NCI-H1930 (cell line): ENCODE measurements at regions not wholly inside any gene's neighbourhood (a gene's known extent, or its start where the extent isn't known, plus 50 kb on each side); places are given as distances from the start of the nearest gene placed in this dataset.
"Not testable (repeated sequence)": the region's sequence is repeated elsewhere in the genome, so short reads cannot be mapped to it uniquely, and the experiment has no call there.

Source experiments
- DNase-seq, 2 experiments: peaks; one replicate each; lab custom pipeline; 2025; lab: John Stamatoyannopoulos, UW

GRCh38 chr22:27062910-27063309 lies 405.5 kb downstream of the MIAT start:
- no peak for DNase-seq

DNA sequence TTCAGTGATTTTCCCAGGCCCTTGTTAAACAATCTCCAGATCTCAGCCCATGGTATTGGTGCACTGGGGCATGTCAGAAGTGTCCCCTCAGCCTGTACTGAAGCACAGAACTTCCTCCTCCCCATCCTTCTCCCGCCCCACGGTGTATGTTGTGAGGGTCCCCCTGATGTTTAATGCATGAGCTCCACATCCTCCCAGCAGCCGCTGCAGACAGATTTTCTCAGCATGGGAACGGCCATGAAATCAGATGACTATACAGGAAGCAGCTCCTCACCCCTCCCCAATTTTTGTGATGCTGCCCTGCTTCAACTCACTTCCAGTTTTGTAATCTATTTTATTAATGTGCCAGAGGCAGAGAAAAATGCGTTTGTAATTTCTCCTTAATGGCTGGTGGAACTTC lies 406.0 kb downstream of the MIAT start:
- no peak for DNase-seq

GRCh38 chr22:27063841-27064240 lies 406.5 kb downstream of the MIAT start:
- no peak for DNase-seq

- no peak for DNase-seq
Observed at GRCh38 chr22:27064386-27064785, 407.0 kb downstream of the MIAT start.

GRCh38 chr22:27065279-27065678 lies 407.9 kb downstream of the MIAT start:
- no peak for DNase-seq

GRCh38 chr22:27066856-27067255 lies 409.5 kb downstream of the MIAT start:
- no peak for DNase-seq

DNA sequence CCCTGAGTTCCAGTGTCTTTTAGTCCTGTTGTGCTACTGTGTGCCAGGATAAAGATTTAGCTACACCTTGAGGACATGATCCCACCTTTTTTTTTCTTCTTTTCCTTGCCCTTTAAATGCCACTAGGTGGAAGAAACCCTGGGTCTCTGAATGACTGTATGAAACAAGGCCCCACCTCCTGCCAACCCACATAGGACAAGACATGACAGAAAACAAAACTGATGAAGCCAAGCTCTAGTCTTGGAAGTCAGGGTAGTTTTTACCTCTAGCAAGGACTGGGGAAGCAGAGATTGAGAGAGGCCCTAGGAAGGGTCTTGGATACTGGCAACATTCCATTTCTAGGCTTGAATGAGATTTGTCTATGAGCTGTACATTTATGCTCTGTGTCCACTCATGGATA lies 410.7 kb downstream of the MIAT start:
- DNase-seq = no peak

- no peak for DNase-seq
Observed at GRCh38 chr22:27070594-27070993, 413.2 kb downstream of the MIAT start.

- no peak for DNase-seq
Observed at GRCh38 chr22:27073601-27074425, 416.4 kb downstream of the MIAT start.

GRCh38 chr22:27075028-27075678 lies 417.8 kb downstream of the MIAT start:
- DNase-seq = no peak

DNA sequence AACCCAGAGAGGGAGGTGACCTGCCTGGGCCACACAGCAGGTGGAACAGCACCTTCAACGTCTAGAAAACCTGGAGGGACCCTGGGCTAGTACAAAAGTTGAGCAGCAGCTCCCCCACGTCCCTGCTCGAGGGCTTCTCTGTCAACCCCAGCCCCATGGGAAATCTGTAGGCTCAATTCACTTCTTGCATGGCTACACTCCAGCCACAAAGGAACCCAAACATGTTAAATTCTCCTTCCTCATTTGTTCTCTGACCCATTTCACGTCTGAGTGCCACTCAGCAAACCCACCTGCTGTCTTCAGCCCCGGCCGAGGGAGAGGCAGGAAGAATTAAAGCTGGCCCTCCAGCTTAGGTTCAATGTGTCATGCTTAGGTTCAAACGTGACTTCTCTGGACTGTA lies 418.5 kb downstream of the MIAT start:
- no peak for DNase-seq

DNA sequence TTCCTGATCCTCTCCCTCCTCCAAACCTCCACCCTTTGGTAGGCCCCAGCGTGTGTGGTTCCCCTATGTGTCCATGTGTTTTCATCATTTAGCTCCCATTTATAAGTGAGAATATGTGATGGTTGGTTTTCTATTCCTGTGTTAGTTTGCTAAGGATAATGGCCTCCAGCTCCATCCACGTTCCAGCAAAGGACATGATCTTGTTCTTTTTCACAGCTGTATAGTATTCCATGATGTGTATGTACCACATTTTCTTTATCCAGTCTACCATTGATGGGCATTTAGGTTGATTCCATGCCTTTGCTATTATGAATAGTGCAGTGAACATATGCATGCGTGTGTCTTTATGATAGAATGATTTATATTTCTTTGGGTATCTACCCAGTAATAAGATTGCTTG lies 420.7 kb downstream of the MIAT start:
- not testable (repeated sequence) for DNase-seq

GRCh38 chr22:27080036-27080578 lies 422.7 kb downstream of the MIAT start:
- DNase-seq = no peak

GRCh38 chr22:27080863-27081262 lies 423.5 kb downstream of the MIAT start:
- DNase-seq = no peak

DNA sequence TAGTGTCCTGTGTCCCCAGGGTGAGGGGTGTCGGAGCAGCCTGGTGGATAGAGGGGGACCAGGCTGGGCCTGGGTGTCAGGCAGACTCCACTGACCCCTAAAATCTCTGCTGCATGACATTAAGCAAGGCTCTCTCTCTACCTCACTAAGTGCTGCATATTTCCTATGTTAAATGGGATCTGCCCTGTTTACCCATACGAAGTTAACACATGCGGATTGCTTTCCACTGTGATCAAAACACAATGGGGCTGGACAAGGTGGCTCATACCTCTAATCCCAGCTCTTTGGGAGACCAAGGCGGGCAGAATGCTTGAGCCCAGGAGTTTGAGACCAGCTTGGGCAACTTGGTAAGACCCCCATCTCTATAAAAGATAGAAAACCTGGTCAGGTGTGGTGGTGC lies 426.2 kb downstream of the MIAT start:
- DNase-seq = no peak

DNA sequence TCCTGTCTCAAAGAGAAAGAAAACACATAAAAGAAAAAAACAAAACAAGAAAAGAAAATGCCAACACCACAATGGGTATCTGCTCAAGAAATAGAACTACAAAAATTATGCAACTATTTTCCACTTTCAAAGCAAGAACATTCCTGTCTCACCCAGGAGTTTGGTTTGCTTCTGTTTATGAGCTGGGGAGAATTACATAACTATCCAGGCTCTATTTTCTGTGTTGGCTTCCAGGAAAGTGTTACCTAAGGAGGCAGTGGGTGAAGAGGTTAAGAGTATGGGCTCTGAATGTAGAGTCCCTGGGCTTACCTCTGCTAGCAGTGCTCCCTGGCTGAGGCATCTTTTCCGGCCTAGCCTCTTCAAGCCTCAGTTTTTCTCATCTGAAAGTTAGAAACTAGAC lies 426.7 kb downstream of the MIAT start:
- no peak for DNase-seq

DNA sequence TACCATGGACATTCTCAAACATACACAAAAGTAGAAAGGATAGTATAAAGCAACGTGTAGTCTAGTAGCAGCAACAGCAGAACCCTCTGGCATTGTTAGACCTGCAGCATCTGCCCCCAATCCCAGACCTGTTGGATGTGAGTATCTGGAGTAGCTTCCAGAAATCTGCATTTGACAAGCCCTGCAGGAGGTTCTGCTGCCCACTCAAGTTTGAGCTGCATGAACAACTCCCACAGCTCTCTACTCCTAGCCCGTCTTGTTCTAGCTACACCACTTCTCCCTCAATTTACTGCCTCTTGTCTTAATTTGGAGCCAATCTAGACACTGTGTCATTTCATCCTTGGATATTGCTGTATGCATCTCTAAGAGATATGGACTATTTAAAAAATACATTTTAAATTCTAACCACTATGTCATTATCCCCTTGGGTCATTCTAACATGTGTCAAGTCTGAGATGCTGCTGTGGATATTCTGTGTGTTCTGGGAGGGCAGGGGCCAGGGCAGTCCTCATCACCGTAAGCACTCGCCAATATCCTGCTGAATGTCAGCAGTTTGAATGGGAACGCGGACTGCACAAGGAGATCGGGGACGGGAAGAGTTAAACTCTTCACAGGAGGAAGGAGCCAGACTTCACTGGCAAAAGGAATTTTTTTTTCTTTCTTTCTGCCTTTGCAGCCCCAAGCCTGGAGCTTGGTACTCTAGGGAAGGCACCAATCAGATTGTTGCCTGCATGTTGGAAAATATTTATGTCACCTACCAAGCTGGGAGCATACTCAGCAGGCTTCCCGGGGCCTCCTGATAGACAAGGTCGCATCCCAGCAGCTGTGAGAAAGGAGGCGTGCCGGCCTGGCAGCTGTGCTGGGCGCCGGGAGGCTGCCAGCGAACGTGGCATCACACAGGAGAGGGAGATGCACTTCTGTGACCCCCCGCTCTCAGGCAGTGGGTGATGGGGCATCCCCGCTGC lies 429.0 kb downstream of the MIAT start:
- no peak for DNase-seq

DNA sequence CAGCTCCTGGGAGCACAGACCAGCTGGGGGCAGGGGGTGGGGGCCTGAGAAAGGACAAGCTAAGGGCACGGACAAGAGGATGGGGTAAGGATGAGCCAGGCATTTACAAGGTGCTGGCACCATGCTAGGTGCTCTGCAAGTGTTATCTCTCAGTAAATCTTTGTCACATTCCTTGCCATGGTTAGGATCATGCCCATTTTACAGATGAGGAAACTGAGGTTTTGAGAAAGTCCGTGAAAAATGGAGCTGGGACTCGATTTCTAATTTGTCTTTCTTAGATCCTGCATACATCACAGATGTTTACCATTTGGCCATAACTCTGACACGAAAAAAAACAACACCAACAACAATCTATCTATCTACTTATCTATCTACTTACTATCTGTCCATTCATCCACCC lies 429.7 kb downstream of the MIAT start:
- no peak for DNase-seq

GRCh38 chr22:27088026-27088425 lies 430.6 kb downstream of the MIAT start:
- DNase-seq = no peak

DNA sequence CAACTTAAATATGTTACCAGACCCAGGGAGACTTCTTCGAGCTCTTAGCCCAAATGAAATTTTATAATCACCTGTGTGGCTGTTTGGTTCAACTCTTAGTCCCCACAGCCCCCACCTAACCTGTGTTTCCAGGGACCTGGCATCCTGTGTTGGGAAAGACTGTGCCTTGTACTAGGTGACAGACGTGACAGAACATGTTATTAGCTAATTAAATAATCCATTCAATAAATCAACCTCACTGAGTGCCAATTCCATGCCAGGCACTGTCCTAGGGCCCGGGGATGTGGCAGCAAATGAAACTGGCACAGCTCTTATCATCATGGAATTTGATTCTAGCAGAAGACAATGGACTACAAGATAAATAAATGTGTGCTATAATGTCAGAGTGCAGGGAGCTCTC lies 431.9 kb downstream of the MIAT start:
- DNase-seq = no peak

- no peak for DNase-seq
Observed at GRCh38 chr22:27090611-27091011, 433.2 kb downstream of the MIAT start.

DNA sequence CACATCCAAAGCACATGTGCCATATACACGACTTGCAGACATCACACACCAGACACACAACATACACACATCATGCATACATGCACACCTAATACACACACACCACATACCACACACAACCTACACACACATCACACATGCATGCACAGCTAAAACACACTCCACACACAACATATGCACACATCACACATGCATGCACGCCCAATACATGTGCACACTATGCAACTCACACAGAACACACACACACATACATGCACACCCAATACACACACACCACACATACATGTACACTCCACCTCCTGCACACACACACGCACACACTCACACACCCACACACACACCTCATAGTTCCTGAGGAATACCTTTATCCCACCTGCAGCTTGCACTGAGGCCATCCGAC lies 436.0 kb downstream of the MIAT start:
- DNase-seq = no peak
